ENCODE measurements at regions not wholly inside any gene's neighbourhood (a gene's known extent, or its start where the extent isn't known, plus 50 kb on each side); places are given as distances from the start of the nearest gene placed in this dataset.

DNA sequence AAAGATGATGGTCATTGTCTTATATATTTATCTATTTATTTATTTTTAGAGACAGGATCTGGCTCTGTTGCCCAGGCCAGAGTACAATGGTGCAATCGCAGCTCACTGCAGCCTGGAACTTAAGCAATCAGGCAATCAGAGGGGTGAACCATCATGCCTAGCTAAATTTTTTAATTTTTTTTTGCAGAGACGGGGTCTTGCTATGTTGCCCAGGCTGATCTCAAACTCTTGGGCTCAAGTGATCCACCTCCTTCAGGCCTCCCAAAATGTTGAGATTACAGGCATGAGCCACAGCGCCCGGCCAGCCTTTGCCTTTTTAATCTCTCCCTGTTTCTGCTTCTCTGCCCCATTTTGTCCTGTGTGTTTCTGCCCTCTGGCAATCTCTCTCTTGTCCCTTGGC, 102.2 kb downstream of the NCR2 start:
- H3K4me3 ChIP-seq (ENCODE audit: control insufficient read depth, low read depth, low read length) = no peak overlapping the region
- DNase-seq (ENCODE audit: low read depth) = no peak
- TF ChIP-seq, protein P1, sequence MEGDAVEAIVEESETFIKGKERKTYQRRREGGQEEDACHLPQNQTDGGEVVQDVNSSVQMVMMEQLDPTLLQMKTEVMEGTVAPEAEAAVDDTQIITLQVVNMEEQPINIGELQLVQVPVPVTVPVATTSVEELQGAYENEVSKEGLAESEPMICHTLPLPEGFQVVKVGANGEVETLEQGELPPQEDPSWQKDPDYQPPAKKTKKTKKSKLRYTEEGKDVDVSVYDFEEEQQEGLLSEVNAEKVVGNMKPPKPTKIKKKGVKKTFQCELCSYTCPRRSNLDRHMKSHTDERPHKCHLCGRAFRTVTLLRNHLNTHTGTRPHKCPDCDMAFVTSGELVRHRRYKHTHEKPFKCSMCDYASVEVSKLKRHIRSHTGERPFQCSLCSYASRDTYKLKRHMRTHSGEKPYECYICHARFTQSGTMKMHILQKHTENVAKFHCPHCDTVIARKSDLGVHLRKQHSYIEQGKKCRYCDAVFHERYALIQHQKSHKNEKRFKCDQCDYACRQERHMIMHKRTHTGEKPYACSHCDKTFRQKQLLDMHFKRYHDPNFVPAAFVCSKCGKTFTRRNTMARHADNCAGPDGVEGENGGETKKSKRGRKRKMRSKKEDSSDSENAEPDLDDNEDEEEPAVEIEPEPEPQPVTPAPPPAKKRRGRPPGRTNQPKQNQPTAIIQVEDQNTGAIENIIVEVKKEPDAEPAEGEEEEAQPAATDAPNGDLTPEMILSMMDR (conservative IDR thresholded peaks at IDR 0.05; ENCODE audit: control insufficient read depth, insufficient read depth, low read depth, low read length) = no peak

DNA sequence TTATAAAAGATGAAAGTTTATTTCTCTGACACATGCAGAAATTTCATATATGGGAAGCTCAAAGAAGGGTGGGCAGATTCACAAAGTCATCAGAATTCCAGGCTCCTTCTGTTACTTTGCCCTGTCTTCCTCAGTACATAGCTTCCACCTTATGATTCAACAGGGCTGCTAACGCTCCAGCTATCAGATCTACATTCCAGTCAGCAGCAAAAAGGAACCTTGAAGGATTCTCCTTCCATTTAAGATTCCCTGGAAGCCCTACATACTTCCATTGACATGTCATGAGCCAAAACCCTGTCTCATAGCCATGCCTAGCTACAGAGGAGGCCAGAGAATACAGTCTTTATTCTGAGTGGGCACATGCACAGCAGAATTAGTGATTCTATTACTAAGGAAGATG, 103.3 kb downstream of the NCR2 start:
- TF ChIP-seq, protein P1 (conservative IDR thresholded peaks at IDR 0.05; ENCODE audit: control insufficient read depth, insufficient read depth, low read depth, low read length) = no peak
- DNase-seq (ENCODE audit: low read depth) = no peak
- no peak overlapping the region for H3K4me3 ChIP-seq (ENCODE audit: control insufficient read depth, low read depth, low read length)

DNA sequence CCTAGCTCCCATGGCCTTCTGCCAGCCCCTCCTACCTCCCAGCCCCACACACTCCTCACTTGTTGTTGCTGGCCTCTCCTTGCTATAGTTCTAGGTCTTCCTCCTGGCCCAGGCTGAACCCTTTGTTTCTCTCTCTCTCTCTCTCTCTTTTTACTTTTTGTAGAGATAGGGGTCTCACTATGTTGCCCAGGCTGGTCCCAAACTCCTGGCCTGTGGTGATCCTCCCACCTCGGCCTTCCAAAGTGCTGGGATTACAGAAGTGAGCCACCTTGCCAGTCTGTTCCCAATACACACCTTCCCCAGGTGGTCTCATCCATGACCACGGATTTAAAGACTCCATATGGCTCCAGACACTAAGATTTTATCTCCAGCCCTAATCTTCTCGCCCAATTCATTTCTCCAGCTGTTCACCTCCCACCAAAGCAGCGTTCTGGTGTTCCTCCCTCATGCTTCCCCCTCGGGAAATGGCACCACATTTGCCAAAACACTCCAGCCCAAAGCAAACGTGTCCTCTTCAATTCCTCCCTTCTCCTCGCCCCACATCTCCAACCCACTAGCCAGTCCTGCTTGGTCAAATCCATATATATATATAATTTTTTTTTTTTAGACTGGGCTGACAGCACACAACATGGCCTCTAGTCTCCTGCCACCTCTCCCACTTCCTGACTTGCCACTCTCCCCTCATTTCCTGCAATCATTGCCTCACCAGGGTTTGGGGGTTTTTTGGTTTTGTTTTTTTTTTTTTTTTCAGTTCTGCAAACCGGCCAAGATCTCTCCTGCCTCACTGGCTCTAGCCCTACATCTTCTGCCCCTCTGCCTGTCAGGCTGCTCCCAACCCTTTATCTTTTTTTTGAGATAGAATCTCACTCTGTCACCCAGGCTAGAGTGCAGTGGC, 104.4 kb downstream of the NCR2 start:
- TF ChIP-seq, protein P1 (conservative IDR thresholded peaks at IDR 0.05; ENCODE audit: control insufficient read depth, insufficient read depth, low read depth, low read length) = no peak
- no peak overlapping the region for H3K4me3 ChIP-seq (ENCODE audit: control insufficient read depth, low read depth, low read length)
- no peak for DNase-seq (ENCODE audit: low read depth)

DNA sequence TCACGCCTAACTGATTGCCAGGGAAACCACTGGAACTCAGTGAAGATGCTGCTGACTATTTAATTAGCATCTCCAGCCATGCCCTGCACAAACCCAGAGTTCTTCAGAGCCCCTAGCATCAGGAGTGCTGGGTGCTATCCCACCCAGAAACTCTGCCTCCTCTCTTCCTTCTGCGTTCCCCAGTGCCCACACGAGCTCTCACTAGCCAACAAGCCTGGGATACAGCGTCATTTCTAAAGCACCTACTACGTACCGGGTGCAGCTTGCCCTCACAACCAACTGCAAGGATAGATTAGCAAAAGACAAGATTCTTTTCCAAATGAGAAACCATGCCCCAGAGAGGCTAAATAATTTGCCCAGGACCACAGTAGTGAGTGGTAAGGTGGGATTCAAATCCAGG, 105.2 kb upstream of the FOXP4 start:
- no peak overlapping the region for H3K4me3 ChIP-seq (ENCODE audit: control insufficient read depth, low read depth, low read length)
- TF ChIP-seq, protein P1 (conservative IDR thresholded peaks at IDR 0.05; ENCODE audit: control insufficient read depth, insufficient read depth, low read depth, low read length) = no peak

DNA sequence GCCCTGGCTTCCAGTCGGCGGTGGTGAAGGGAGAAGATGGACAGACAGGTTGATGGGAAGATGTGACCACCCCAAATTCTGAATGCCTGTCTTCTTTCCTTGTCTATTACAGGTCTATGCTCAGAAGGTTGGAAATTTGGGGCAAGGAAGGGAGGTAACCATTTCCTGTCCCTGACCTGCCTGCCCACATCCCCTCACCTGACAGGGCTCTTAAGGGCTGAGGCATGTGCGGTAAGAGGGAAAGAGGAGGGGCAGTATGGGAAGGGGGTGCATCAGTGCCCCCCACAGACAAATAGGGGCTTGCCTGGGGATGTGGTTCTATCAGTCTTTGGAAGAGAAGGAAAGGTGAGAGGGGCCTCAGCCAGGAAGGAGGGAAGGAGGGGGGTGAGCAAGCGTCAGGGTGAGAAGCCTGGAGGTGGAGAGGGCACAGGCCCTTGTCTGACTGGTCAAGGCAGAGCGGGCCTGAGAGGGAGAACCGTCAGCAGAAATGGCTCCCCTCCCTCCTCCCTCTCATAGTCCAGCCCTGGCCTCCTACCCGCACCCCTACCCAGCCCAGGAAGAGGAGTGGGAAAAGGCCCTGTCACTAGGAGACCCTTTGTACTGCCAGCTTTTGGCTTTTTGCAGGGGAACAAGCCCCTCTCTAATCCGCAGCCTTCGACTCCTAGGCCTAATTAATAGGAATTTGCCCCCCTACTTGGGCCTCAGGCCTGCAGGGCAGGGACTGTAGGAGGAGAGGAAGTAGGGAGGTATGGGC, 104.4 kb upstream of the FOXP4 start:
- DNase-seq (ENCODE audit: low read depth) = no peak
- no peak overlapping the region for H3K4me3 ChIP-seq (ENCODE audit: control insufficient read depth, low read depth, low read length)
- TF ChIP-seq, protein P1 (conservative IDR thresholded peaks at IDR 0.05; ENCODE audit: control insufficient read depth, insufficient read depth, low read depth, low read length) = no peak

More for the DNA sequence above, 105.2 kb upstream of the FOXP4 start:
- DNase-seq (ENCODE audit: low read depth) = no peak

DNA sequence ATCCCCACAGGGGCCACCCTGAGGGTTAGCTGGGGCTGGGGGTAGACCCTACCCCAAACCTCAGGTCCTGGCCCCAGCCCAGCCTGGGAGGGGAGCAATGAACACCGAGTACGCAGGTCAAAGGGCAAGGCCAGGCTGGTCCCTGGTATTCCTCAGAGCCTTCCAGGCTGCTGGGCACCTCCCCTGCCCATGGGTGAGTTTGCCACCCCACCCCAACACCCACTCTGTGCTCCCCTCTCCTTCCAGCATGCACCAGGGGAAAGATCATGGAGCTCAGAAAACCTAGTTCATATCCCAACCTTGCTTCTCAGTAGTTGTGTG, 103.9 kb upstream of the FOXP4 start:
- no peak overlapping the region for H3K4me3 ChIP-seq (ENCODE audit: control insufficient read depth, low read depth, low read length)
- no peak for DNase-seq (ENCODE audit: low read depth)
- TF ChIP-seq, protein P1 (conservative IDR thresholded peaks at IDR 0.05; ENCODE audit: control insufficient read depth, insufficient read depth, low read depth, low read length) = no peak
